Spleen (tissue), 11 donors: ENCODE measurements at regions not wholly inside any gene's neighbourhood (a gene's known extent, or its start where the extent isn't known, plus 50 kb on each side); places are given as distances from the start of the nearest gene placed in this dataset.

Experiments used
- DNase-seq: peaks from one replicate; pipeline ENCODE4 v3.0.0-alpha.2; 2020
- H3K27ac ChIP-seq, 8 donors: fragments of 200-600 bp; sonication (generic) in 7 of 8; 1 replicate in 4 of 8; 2 replicates in 4 of 8; pipeline versions ENCODE4 v1.5.0 to v1.8.0; 2016 to 2021; ENCODE audit warnings: inconsistent platforms in 4 of 8, mild to moderate bottlenecking in 4 of 8, moderate library complexity in 1 of 8
- H3K27me3 ChIP-seq, 7 donors: fragments of 200-600 bp; sonication (generic) in 6 of 7; replicated peaks in 1 of 7; 1 replicate in 4 of 7; 2 replicates in 3 of 7; pipeline versions ENCODE4 v1.5.0 to v1.8.0; 2016 to 2021; ENCODE audit warnings: inconsistent platforms in 3 of 7, mild to moderate bottlenecking in 1 of 7
- H3K36me3 ChIP-seq, 6 donors: fragments of 200-600 bp; sonication (generic) in 5 of 6; 1 replicate in 4 of 6; 2 replicates in 2 of 6; pipeline versions ENCODE4 v1.5.0 to v1.8.0; 2016 to 2021; ENCODE audit warnings: inconsistent platforms in 2 of 6
- H3K4me1 ChIP-seq, 6 donors: fragments of 200-600 bp; sonication (generic) in 5 of 6; 1 replicate in 3 of 6; 2 replicates in 3 of 6; pipeline versions ENCODE4 v1.5.0 to v1.8.0; 2016 to 2021; ENCODE audit warnings: inconsistent platforms in 3 of 6
- H3K4me3 ChIP-seq, 8 donors: fragments of 200-600 bp; sonication (generic) in 7 of 8; 1 replicate in 4 of 8; 2 replicates in 4 of 8; pipeline versions ENCODE4 v1.5.0 to v1.8.0; 2016 to 2021; ENCODE audit warnings: inconsistent platforms in 4 of 8, mild to moderate bottlenecking in 4 of 8, moderate library complexity in 2 of 8
- H3K9me3 ChIP-seq, 8 donors: fragments of 200-600 bp; sonication (generic) in 7 of 8; 1 replicate in 4 of 8; 2 replicates in 4 of 8; pipeline versions ENCODE4 v1.5.0 to v1.8.0; 2016 to 2021; ENCODE audit warnings: inconsistent platforms in 4 of 8
- CTCF ChIP-seq, 11 experiments: fragments of 200-600 bp in 7 of 11; fragments of 450-650 bp in 4 of 11; sonication (generic) in 4 of 11; IDR thresholded peaks in 8 of 11; conservative IDR thresholded peaks in 3 of 11; 1 replicate in 7 of 11; 2 replicates in 4 of 11; pipeline versions ENCODE4 v1.4.0 to v1.8.0; 2016 to 2021; ENCODE audit warnings: antibody characterized with exemption in 11 of 11, inconsistent platforms in 4 of 11, mild to moderate bottlenecking in 1 of 11
- POLR2A ChIP-seq, 3 donors: fragments of 450-650 bp; IDR thresholded peaks; one replicate each; pipeline ENCODE4 v1.5.1; 2017; ENCODE audit warnings: antibody characterized with exemption in 3 of 3, mild to moderate bottlenecking in 1 of 3
- POLR2AphosphoS5 ChIP-seq, 3 donors: sonication (generic); formaldehyde crosslinking; IDR thresholded peaks; one replicate each; pipeline ENCODE4 v1.5.1; 2017; ENCODE audit warnings: antibody characterized with exemption in 3 of 3
- WGBS, 5 donors: extraction: QIAGEN DNeasy Blood & Tissue Kit in 3 of 5; methylation state at CpG; one replicate each; pipeline versions ENCODE4 v1.1.5 to v1.1.7; 2013 to 2018; 5-methylcytosine and 5-hydroxymethylcytosine counted together
- intact Hi-C: fragments of 100-400 bp; cut with DNase I; formaldehyde crosslinking; loops from one replicate; pipeline ENCODE4 v1.15.0; 2023; ENCODE audit warnings: low total_unique reads
- donor health status: healthy with polysubstance abuse.
- donor health status: DM: no; HTN: no; CAD: no; lungs with moderate emphysema.
- donor health status: DM: no; HTN: no; CAD: no.
- donor health status: Bipolar disorder and iron deficiency.
- donor health status: healthy.
- donor health status: DM: no; HTN: no; CAD: no.
- donor health status: DM: yes; HTN: yes; CAD: no.

- intact Hi-C loops, result no loop called here
- H3K4me1 ChIP-seq, result no peaks in the 10 kb centered on the region
- no peak overlapping the region for H3K4me3 ChIP-seq
- no peak for DNase-seq
- TF ChIP-seq POLR2A (IDR thresholded peaks at IDR 0.05) (no peak), POLR2AphosphoS5 (IDR thresholded peaks at IDR 0.05) (no peak), CTCF (IDR thresholded peaks at IDR 0.05 in 8 of 11, conservative IDR thresholded peaks at IDR 0.05 in 3 of 11) (no peak)
- H3K27me3 ChIP-seq, result no peaks in the 10 kb centered on the region
- WGBS, 5 donors, result 81 to 95% (median 85%) methylated on average over 1 of the region's 1 CpG
- H3K36me3 ChIP-seq, result no peaks in the 10 kb centered on the region
- H3K9me3 ChIP-seq, result peaks cover 0 to 7% (median 3%) of the 10 kb centered on the region in 8 donors
- no peak overlapping the region for H3K27ac ChIP-seq
Measured at GRCh38 chr1:175818929-175819328, 75.5 kb upstream of the TNR start.

- intact Hi-C loops, result no loop called here
- TF ChIP-seq POLR2A (IDR thresholded peaks at IDR 0.05) (no peak), CTCF (IDR thresholded peaks at IDR 0.05 in 8 of 11, conservative IDR thresholded peaks at IDR 0.05 in 3 of 11) (no peak), POLR2AphosphoS5 (IDR thresholded peaks at IDR 0.05) (no peak)
- 70 to 75% (median 73%) methylated on average over 2 of the region's 2 CpGs for WGBS, 5 donors
- no peaks in the 10 kb centered on the region for H3K27me3 ChIP-seq
- peaks cover 0 to 15% (median 3%) of the 10 kb centered on the region in 8 donors for H3K9me3 ChIP-seq
- no peak overlapping the region for H3K27ac ChIP-seq
- DNase-seq, result no peak
- no peak overlapping the region for H3K4me3 ChIP-seq
- no peaks in the 10 kb centered on the region for H3K36me3 ChIP-seq
- H3K4me1 ChIP-seq, result no peaks in the 10 kb centered on the region
Measured at GRCh38 chr1:175817445-175817844, 74.0 kb upstream of the TNR start.

- Histone ChIP-seq H3K4me1 (no peaks in the 10 kb centered on the region), H3K36me3 (no peaks in the 10 kb centered on the region), H3K9me3 (peaks cover 0 to 9% (median 1%) of the 10 kb centered on the region in 8 donors), H3K27ac (no peak overlapping the region), H3K27me3 (no peaks in the 10 kb centered on the region), H3K4me3 (no peak overlapping the region)
- WGBS, 5 donors, result 40 to 59% (median 44%) methylated on average over 3 of the region's 3 CpGs
- TF ChIP-seq POLR2AphosphoS5 (IDR thresholded peaks at IDR 0.05) (no peak), POLR2A (IDR thresholded peaks at IDR 0.05) (no peak), CTCF (IDR thresholded peaks at IDR 0.05 in 8 of 11, conservative IDR thresholded peaks at IDR 0.05 in 3 of 11) (no peak)
- intact Hi-C loops, result no loop called here
- no peak for DNase-seq
Measured at GRCh38 chr1:175814885-175815284, 71.5 kb upstream of the TNR start.

- no peak for DNase-seq
- Histone ChIP-seq H3K4me3 (no peak overlapping the region), H3K27me3 (peaks cover 0 to 8% (median 0%) of the 10 kb centered on the region in 7 donors), H3K27ac (no peak overlapping the region), H3K36me3 (no peaks in the 10 kb centered on the region), H3K9me3 (peaks cover 0 to 9% (median 0%) of the 10 kb centered on the region in 8 donors), H3K4me1 (no peaks in the 10 kb centered on the region)
- WGBS, 5 donors, result 64 to 82% (median 72%) methylated on average over 2 of the region's 2 CpGs
- intact Hi-C loops, result no loop called here
- TF ChIP-seq POLR2AphosphoS5 (IDR thresholded peaks at IDR 0.05) (no peak), CTCF (IDR thresholded peaks at IDR 0.05 in 8 of 11, conservative IDR thresholded peaks at IDR 0.05 in 3 of 11) (no peak), POLR2A (IDR thresholded peaks at IDR 0.05) (no peak)
Measured at GRCh38 chr1:175812936-175813335, 69.5 kb upstream of the TNR start.
